H9 (cell line): ENCODE measurements at regions not wholly inside any gene's neighbourhood (a gene's known extent, or its start where the extent isn't known, plus 50 kb on each side); places are given as distances from the start of the nearest gene placed in this dataset.
A peak's percentile ranks its signal among the peaks of the same experiment; 100 is the strongest.

ENCODE experiments used
- DNase-seq: peaks from one replicate; pipeline ENCODE4 v3.0.0-alpha.2; 2017
- H2AFZ ChIP-seq: one replicate; pipeline ENCODE4 v1.6.1; 2013; ENCODE audit warnings: mild to moderate bottlenecking, low read length, control low read depth, moderate library complexity
- H2AK5ac ChIP-seq: 2 replicates; pipeline ENCODE4 v1.6.1; 2013; ENCODE audit warnings: low read length, control low read depth, mixed read lengths; ENCODE audit not compliant: insufficient read length
- H2BK120ac ChIP-seq: one replicate; pipeline ENCODE4 v1.6.1; 2013; ENCODE audit warnings: low read depth, mild to moderate bottlenecking, low read length, control low read depth, inconsistent platforms; ENCODE audit not compliant: poor library complexity, severe bottlenecking
- H2BK12ac ChIP-seq: 2 replicates; pipeline ENCODE4 v1.6.1; 2013; ENCODE audit warnings: low read length, control low read depth, mixed read lengths, low read depth; ENCODE audit not compliant: insufficient read length
- H2BK15ac ChIP-seq: 2 replicates; pipeline ENCODE4 v1.6.1; 2013; ENCODE audit warnings: low read depth, low read length, control low read depth
- H2BK20ac ChIP-seq: one replicate; pipeline ENCODE4 v1.6.1; 2013; ENCODE audit warnings: low read depth, mild to moderate bottlenecking, low read length, control low read depth, inconsistent platforms; ENCODE audit not compliant: poor library complexity, severe bottlenecking
- H2BK5ac ChIP-seq: 2 replicates; pipeline ENCODE4 v1.6.1; 2013; ENCODE audit warnings: low read length, control low read depth, mixed read lengths; ENCODE audit not compliant: insufficient read length
- H3K14ac ChIP-seq: 2 replicates; pipeline ENCODE4 v1.6.1; 2013; ENCODE audit warnings: low read length, control low read depth; ENCODE audit not compliant: insufficient read depth
- H3K18ac ChIP-seq: 2 replicates; pipeline ENCODE4 v1.6.1; 2013; ENCODE audit warnings: low read depth, mild to moderate bottlenecking, mixed read lengths, low read length, control low read depth; ENCODE audit not compliant: insufficient read length
- H3K23ac ChIP-seq: 2 replicates; pipeline ENCODE4 v1.6.1; 2013; ENCODE audit warnings: low read length, control low read depth, mixed read lengths, low read depth; ENCODE audit not compliant: insufficient read length
- H3K23me2 ChIP-seq: 2 replicates; pipeline ENCODE4 v1.6.1; 2013; ENCODE audit warnings: low read depth, mild to moderate bottlenecking, mixed read lengths, low read length, control low read depth; ENCODE audit not compliant: insufficient read length, poor library complexity, severe bottlenecking
- H3K27ac ChIP-seq: 2 replicates; pipeline ENCODE4 v1.5.1; 2013; ENCODE audit warnings: low read length, control low read depth, mixed read lengths, low read depth; ENCODE audit not compliant: insufficient read length
- H3K27me3 ChIP-seq: 2 replicates; pipeline ENCODE4 v1.6.1; 2013; ENCODE audit warnings: low read length, control low read depth, inconsistent platforms; ENCODE audit not compliant: insufficient read depth
- H3K4ac ChIP-seq: 2 replicates; pipeline ENCODE4 v1.6.1; 2013; ENCODE audit warnings: low read depth, mild to moderate bottlenecking, control low read depth, inconsistent platforms, low read length, moderate library complexity
- H3K4me1 ChIP-seq: 2 replicates; pipeline ENCODE4 v1.6.1; 2013; ENCODE audit warnings: low read length, control low read depth, inconsistent platforms; ENCODE audit not compliant: insufficient read depth
- H3K4me2 ChIP-seq: 2 replicates; pipeline ENCODE4 v1.6.1; 2013; ENCODE audit warnings: low read length, control low read depth, mixed read lengths; ENCODE audit not compliant: insufficient read length, insufficient read depth
- H3K56ac ChIP-seq: 2 replicates; pipeline ENCODE4 v1.6.1; 2013; ENCODE audit warnings: low read depth, mild to moderate bottlenecking, mixed read lengths, low read length, control low read depth; ENCODE audit not compliant: insufficient read length
- H3K79me1 ChIP-seq: 2 replicates; pipeline ENCODE4 v1.6.1; 2013; ENCODE audit warnings: low read depth, mild to moderate bottlenecking, moderate library complexity, low read length, control low read depth, inconsistent platforms; ENCODE audit not compliant: insufficient read depth, poor library complexity, severe bottlenecking
- H3K79me2 ChIP-seq: 2 replicates; pipeline ENCODE4 v1.6.1; 2013; ENCODE audit warnings: low read length, control low read depth, inconsistent platforms; ENCODE audit not compliant: insufficient read depth
- H3K9ac ChIP-seq: 2 replicates; pipeline ENCODE4 v1.6.1; 2013; ENCODE audit warnings: low read length, control low read depth, mixed read lengths; ENCODE audit not compliant: insufficient read length; ENCODE audit errors: extremely low read depth
- H3K9me3 ChIP-seq: one replicate; pipeline ENCODE4 v1.6.1; 2013; ENCODE audit warnings: low read depth, low read length, inconsistent platforms; ENCODE audit not compliant: control insufficient read depth
- H3T11ph ChIP-seq: one replicate; pipeline ENCODE4 v1.6.1; 2013; ENCODE audit warnings: mild to moderate bottlenecking, low read length, control low read depth, inconsistent platforms
- H4K20me1 ChIP-seq: one replicate; pipeline ENCODE4 v1.6.1; 2013; ENCODE audit not compliant: control insufficient read depth, insufficient read length, insufficient read depth
- H4K5ac ChIP-seq: 2 replicates; pipeline ENCODE4 v1.6.1; 2013; ENCODE audit warnings: low read depth, mild to moderate bottlenecking, mixed read lengths, low read length, control low read depth; ENCODE audit not compliant: insufficient read length
- H4K8ac ChIP-seq: replicated peaks from 2 replicates; pipeline ENCODE4 v1.6.1; 2013; ENCODE audit warnings: low read length, control low read depth, mixed read lengths, low read depth; ENCODE audit not compliant: insufficient read length
- H4K91ac ChIP-seq: 2 replicates; pipeline ENCODE4 v1.6.1; 2013; ENCODE audit warnings: low read depth, mild to moderate bottlenecking, moderate library complexity, mixed read lengths, low read length, control low read depth; ENCODE audit not compliant: insufficient read length
- H3K27ac Mint-ChIP-seq, 3 experiments: 2 replicates in 2 of 3; 3 replicates in 1 of 3; pipeline ENCODE4 v1.8.0; 2020 to 2021; ENCODE audit warnings: mixed read lengths in 3 of 3, mild to moderate bottlenecking in 1 of 3, moderate library complexity in 1 of 3
- H3K27me3 Mint-ChIP-seq: 2 replicates; pipeline ENCODE4 v1.8.0; 2021; ENCODE audit warnings: low read depth, mild to moderate bottlenecking, moderate library complexity, mixed read lengths
- H3K36me3 Mint-ChIP-seq, 3 experiments: 2 replicates in 2 of 3; 3 replicates in 1 of 3; pipeline ENCODE4 v1.8.0; 2020 to 2021; ENCODE audit warnings: low read depth in 3 of 3, mixed read lengths in 3 of 3; ENCODE audit not compliant: insufficient read depth in 1 of 3
- H3K4me1 Mint-ChIP-seq, 2 experiments: 2 replicates each; pipeline ENCODE4 v1.8.0; 2020; ENCODE audit warnings: mixed read lengths in 2 of 2
- H3K4me3 Mint-ChIP-seq, 2 experiments: 2 replicates in 1 of 2; 3 replicates in 1 of 2; pipeline ENCODE4 v1.8.0; 2020 to 2021; ENCODE audit warnings: mild to moderate bottlenecking in 2 of 2, mixed read lengths in 2 of 2, moderate library complexity in 1 of 2
- H3K9me3 Mint-ChIP-seq, 2 experiments: 2 replicates in 1 of 2; 3 replicates in 1 of 2; pipeline ENCODE4 v1.8.0; 2020; ENCODE audit warnings: mild to moderate bottlenecking in 2 of 2, mixed read lengths in 2 of 2, moderate library complexity in 1 of 2
- CTCF ChIP-seq: fragments of 200-600 bp; sonication (generic); conservative IDR thresholded peaks from 3 replicates; pipeline ENCODE4 v1.8.0; 2021; ENCODE audit warnings: antibody characterized with exemption, mild to moderate bottlenecking
- WGBS: extraction: QIAGEN DNeasy Blood & Tissue Kit; methylation state at CpG from one replicate; pipeline ENCODE4 v1.1.7; 2013; ENCODE audit warnings: missing lambda C conversion rate, low lambda C conversion rate, mixed read lengths; ENCODE audit not compliant: insufficient read length; ENCODE audit errors: extremely low coverage; 5-methylcytosine and 5-hydroxymethylcytosine counted together

- H3K23me2 ChIP-seq, result no peaks in the 10 kb centered on the region
- H3K4me1 ChIP-seq, result no peaks in the 10 kb centered on the region
- H3K4ac ChIP-seq, result no peak overlapping the region
- no peaks in the 10 kb centered on the region for H3K79me2 ChIP-seq
- H3K14ac ChIP-seq, result no peak overlapping the region
- no peak overlapping the region for H3T11ph ChIP-seq
- no peak overlapping the region for H2BK120ac ChIP-seq
- peaks cover 10% of the 10 kb centered on the region in 2 experiments for H3K4me1 Mint-ChIP-seq
- no peak overlapping the region for H4K91ac ChIP-seq
- no peak overlapping the region for H3K56ac ChIP-seq
- H3K27ac Mint-ChIP-seq, result peak overlapping the region in 1 of 3 experiments; percentile 27; a peak in 1 of 7 replicates
- H2BK5ac ChIP-seq, result no peak overlapping the region
- H2BK15ac ChIP-seq, result no peak overlapping the region
- H4K8ac ChIP-seq, result no peak overlapping the region
- no CpG with 5 or more reads among the region's 7 CpGs for WGBS
- no peak overlapping the region for H3K9ac ChIP-seq
- H3K18ac ChIP-seq, result no peak overlapping the region
- H2AFZ ChIP-seq, result no peak overlapping the region
- no peak overlapping the region for H3K27ac ChIP-seq
- no peak overlapping the region for H2BK12ac ChIP-seq
- H3K23ac ChIP-seq, result no peak overlapping the region
- H3K27me3 ChIP-seq, result no peaks in the 10 kb centered on the region
- H4K5ac ChIP-seq, result no peak overlapping the region
- no peaks in the 10 kb centered on the region for H3K79me1 ChIP-seq
- H3K9me3 ChIP-seq, result no peaks in the 10 kb centered on the region
- no peak overlapping the region for H3K4me2 ChIP-seq
- peaks cover 8 to 10% of the 10 kb centered on the region in 2 experiments; a peak in 4 of 5 replicates for H3K9me3 Mint-ChIP-seq
- 0 out of 3 replicates have a peak, but pooled peaks have one; percentile 12 for TF ChIP-seq CTCF
- H3K27me3 Mint-ChIP-seq, result no peaks in the 10 kb centered on the region
- no peak overlapping the region for H3K4me3 Mint-ChIP-seq
- no peaks in the 10 kb centered on the region for H4K20me1 ChIP-seq
- no peak overlapping the region for H2BK20ac ChIP-seq
- H3K36me3 Mint-ChIP-seq, result no peaks in the 10 kb centered on the region; a peak in 2 of 7 replicates
- peak; percentile 29 for DNase-seq
- H2AK5ac ChIP-seq, result no peak overlapping the region
Measured at GRCh38 chr3:67774676-67775075, 120.3 kb upstream of the SUCLG2 start.
